Vagina (tissue), 2 donors: ENCODE measurements at regions not wholly inside any gene's neighbourhood (a gene's known extent, or its start where the extent isn't known, plus 50 kb on each side); places are given as distances from the start of the nearest gene placed in this dataset.

Experiments
- POLR2A ChIP-seq, 2 donors: fragments of 450-650 bp; IDR thresholded peaks; one replicate each; pipeline ENCODE4 v1.6.1; 2017; ENCODE audit warnings: antibody characterized with exemption in 2 of 2, mild to moderate bottlenecking in 2 of 2, moderate library complexity in 2 of 2
- POLR2AphosphoS5 ChIP-seq, 2 donors: sonication (generic); formaldehyde crosslinking; IDR thresholded peaks; one replicate each; pipeline ENCODE4 v1.9.0; 2017; ENCODE audit warnings: antibody characterized with exemption in 2 of 2, mild to moderate bottlenecking in 2 of 2, low read depth in 1 of 2; ENCODE audit not compliant: insufficient read depth in 1 of 2
- TF ChIP-seq, protein P1 (sequence below), 3 experiments: fragments of 450-650 bp in 2 of 3; fragments of 200-600 bp in 1 of 3; sonication (generic) in 1 of 3; IDR thresholded peaks; one replicate each; pipeline ENCODE4 v1.5.1; 2017 to 2019; ENCODE audit warnings: antibody characterized with exemption in 3 of 3, mild to moderate bottlenecking in 2 of 3, moderate library complexity in 2 of 3

DNA sequence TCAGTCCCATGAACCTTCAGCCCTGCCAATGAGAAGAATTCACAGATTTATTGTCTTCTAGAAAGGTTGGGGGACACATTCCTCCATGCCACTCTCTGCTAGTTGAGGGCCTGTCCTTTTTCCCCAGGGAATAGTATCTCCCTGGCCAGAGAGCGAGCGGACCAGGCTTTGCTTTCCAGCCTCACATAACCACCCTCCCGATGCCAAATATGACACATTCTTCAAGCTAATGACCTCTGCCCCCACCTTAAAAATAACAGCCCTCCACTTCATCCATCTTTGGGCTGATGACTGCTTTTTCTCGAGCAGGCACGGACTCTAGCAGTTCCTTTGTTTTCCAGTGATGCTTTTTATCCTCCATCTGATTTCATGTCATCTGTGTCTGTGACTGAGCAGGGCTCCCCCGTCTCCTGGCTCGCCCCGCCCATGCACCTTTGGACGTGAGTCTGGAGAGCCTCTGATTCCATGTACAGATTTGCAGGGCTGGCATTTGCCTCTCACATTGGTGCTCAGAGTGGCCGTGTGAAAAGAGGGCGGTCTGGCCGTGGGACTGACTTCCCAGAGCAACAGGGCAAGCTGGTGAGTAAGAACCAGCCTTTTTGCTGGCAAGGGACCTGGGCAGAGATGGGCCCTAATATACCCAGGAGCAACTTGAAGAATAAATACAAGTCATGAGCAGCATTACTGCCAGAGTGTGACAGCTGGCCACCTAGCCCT is 279.8 kb downstream of the BCOR start:
- TF ChIP-seq POLR2A (IDR thresholded peaks at IDR 0.05) (no peak), POLR2AphosphoS5 (IDR thresholded peaks at IDR 0.05; ENCODE audit: insufficient read depth in 1 of 2, low read depth in 1 of 2) (no peak)
- TF ChIP-seq, protein P1, sequence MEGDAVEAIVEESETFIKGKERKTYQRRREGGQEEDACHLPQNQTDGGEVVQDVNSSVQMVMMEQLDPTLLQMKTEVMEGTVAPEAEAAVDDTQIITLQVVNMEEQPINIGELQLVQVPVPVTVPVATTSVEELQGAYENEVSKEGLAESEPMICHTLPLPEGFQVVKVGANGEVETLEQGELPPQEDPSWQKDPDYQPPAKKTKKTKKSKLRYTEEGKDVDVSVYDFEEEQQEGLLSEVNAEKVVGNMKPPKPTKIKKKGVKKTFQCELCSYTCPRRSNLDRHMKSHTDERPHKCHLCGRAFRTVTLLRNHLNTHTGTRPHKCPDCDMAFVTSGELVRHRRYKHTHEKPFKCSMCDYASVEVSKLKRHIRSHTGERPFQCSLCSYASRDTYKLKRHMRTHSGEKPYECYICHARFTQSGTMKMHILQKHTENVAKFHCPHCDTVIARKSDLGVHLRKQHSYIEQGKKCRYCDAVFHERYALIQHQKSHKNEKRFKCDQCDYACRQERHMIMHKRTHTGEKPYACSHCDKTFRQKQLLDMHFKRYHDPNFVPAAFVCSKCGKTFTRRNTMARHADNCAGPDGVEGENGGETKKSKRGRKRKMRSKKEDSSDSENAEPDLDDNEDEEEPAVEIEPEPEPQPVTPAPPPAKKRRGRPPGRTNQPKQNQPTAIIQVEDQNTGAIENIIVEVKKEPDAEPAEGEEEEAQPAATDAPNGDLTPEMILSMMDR (IDR thresholded peaks at IDR 0.05): no peak
